Body of pancreas (tissue), 4 donors: ENCODE measurements at regions not wholly inside any gene's neighbourhood (a gene's known extent, or its start where the extent isn't known, plus 50 kb on each side); places are given as distances from the start of the nearest gene placed in this dataset.

ENCODE experiments used
- CTCF ChIP-seq, 7 experiments: fragments of 450-650 bp in 4 of 7; fragments of 200-600 bp in 3 of 7; sonication (generic) in 3 of 7; IDR thresholded peaks; one replicate each; pipeline ENCODE4 v1.5.1; 2016 to 2019; ENCODE audit warnings: antibody characterized with exemption in 7 of 7
- POLR2A ChIP-seq, 3 donors: fragments of 450-650 bp; IDR thresholded peaks; one replicate each; pipeline ENCODE4 v1.6.1; 2016; ENCODE audit warnings: antibody characterized with exemption in 3 of 3, mild to moderate bottlenecking in 2 of 3

GRCh38 chr1:42006836-42007235, 88.1 kb upstream of the HIVEP3 start:
- TF ChIP-seq CTCF (IDR thresholded peaks at IDR 0.05), result no peak
- TF ChIP-seq POLR2A (IDR thresholded peaks at IDR 0.05), result no peak
